ENCODE measurements at regions not wholly inside any gene's neighbourhood (a gene's known extent, or its start where the extent isn't known, plus 50 kb on each side); places are given as distances from the start of the nearest gene placed in this dataset.

- H3K4me3 ChIP-seq (ENCODE audit: low read depth in 2 of 2, low read length in 1 of 2): no peak overlapping the region
These were observed 161.0 kb downstream of the ISL1 start for GRCh38 chr5:51544031-51544785.

More at GRCh38 chr5:51544031-51544785, 161.0 kb downstream of the ISL1 start:
- H3K79me2 ChIP-seq (ENCODE audit: insufficient read depth): no peaks in the 10 kb centered on the region
- WGBS (ENCODE audit: low lambda C conversion rate): 71% methylated on average over 2 of the region's 2 CpGs
- no peaks in the 10 kb centered on the region for H3K9me2 ChIP-seq
- DNase-seq: no peak
- no peak overlapping the region for H3K4me2 ChIP-seq
- no peaks in the 10 kb centered on the region for H4K20me1 ChIP-seq (ENCODE audit: insufficient read depth)
- no peak overlapping the region for H3K9ac ChIP-seq
- H3K27ac ChIP-seq (ENCODE audit: low read depth in 2 of 2, low read length in 1 of 2): no peak overlapping the region
- no peak overlapping the region for H2AFZ ChIP-seq (ENCODE audit: low read depth)
- H3K27me3 ChIP-seq (ENCODE audit: insufficient read depth): no peaks in the 10 kb centered on the region
- no peaks in the 10 kb centered on the region for H3K36me3 ChIP-seq (replicated peaks in 1 of 2; ENCODE audit: control insufficient read depth in 1 of 2, insufficient read depth in 2 of 2, low read length in 1 of 2)
- no peaks in the 10 kb centered on the region; a peak in 1 of 4 replicates for H3K4me1 ChIP-seq (ENCODE audit: control insufficient read depth in 1 of 2, insufficient read depth in 2 of 2, low read depth in 1 of 2, low read length in 1 of 2)
- ChIA-PET CTCF (interaction anchor here (1.0 kb wide), 1 partner anchor 12 kb away, joined by 3 read pairs; no protein-coding TSS in a partner anchor), POLR2A (no interaction called here)
- TF ChIP-seq RFX5 (IDR thresholded peaks at IDR 0.05; ENCODE audit: low read length): no peak
- TF ChIP-seq USF2 (IDR thresholded peaks at IDR 0.05; ENCODE audit: borderline replicate concordance, low read depth, low read length): no peak
- TF ChIP-seq YY1 (IDR thresholded peaks at IDR 0.05; ENCODE audit: low read depth): no peak
- TF ChIP-seq POLR2AphosphoS5 (IDR thresholded peaks at IDR 0.05; ENCODE audit: low read depth, low read length): no peak
- no peak for TF ChIP-seq EZH2phosphoT487 (IDR thresholded peaks at IDR 0.05; ENCODE audit: borderline replicate concordance, low read depth)
- TF ChIP-seq ZBTB33 (IDR thresholded peaks at IDR 0.05; ENCODE audit: borderline replicate concordance, low read depth): no peak
- no peak for TF ChIP-seq TEAD4 (IDR thresholded peaks at IDR 0.05; ENCODE audit: borderline replicate concordance, insufficient read depth)
- no peak for TF ChIP-seq SIN3A (IDR thresholded peaks at IDR 0.05; ENCODE audit: borderline replicate concordance, low read depth, low read length)
- no peak for TF ChIP-seq NRF1 (IDR thresholded peaks at IDR 0.05; ENCODE audit: low read depth, low read length)
- no peak for TF ChIP-seq RCOR1 (IDR thresholded peaks at IDR 0.05; ENCODE audit: low read length)
- no peak for TF ChIP-seq IRF3 (IDR thresholded peaks at IDR 0.05; ENCODE audit: low read depth, low read length)
- no peak for TF ChIP-seq CHD2 (IDR thresholded peaks at IDR 0.05; ENCODE audit: low read length, partially characterized antibody)
- no peak for TF ChIP-seq JUND (IDR thresholded peaks at IDR 0.05)
- no peak for TF ChIP-seq GABPA (IDR thresholded peaks at IDR 0.05; ENCODE audit: low read depth)
- TF ChIP-seq RAD21 (IDR thresholded peaks at IDR 0.05; ENCODE audit: low read length): no peak
- no peaks in the 10 kb centered on the region for H3K9me3 ChIP-seq
- no peaks in the 10 kb centered on the region for H3F3A ChIP-seq (replicated peaks; ENCODE audit: insufficient read depth)

Data from SK-N-SH (cell line).